Inflammatory macrophage (primary cell): ENCODE measurements at regions not wholly inside any gene's neighbourhood (a gene's known extent, or its start where the extent isn't known, plus 50 kb on each side); places are given as distances from the start of the nearest gene placed in this dataset.

ENCODE experiments used
- DNase-seq, 2 donors: peaks; one replicate each; pipeline ENCODE4 v3.0.0-alpha.2; 2020 to 2022

DNA sequence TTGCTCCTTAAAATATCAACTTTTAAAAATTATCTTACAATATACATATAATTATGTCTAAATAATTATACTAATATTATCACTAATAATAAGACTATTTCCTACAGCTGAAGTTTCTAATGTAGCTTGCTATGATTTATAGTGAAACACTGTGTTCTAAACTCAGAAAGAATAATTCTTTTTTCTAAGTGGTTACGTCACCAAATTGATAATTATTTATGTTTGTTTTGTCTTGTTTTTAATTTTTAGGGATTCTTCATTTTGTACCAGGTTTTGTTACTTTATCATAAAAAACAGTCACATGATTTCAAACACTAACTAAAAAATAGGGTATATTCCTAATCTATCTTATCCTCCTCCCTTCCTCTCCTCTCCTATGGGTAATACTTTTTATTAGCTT is 662.1 kb downstream of the FRK start:
- DNase-seq = no peak

DNA sequence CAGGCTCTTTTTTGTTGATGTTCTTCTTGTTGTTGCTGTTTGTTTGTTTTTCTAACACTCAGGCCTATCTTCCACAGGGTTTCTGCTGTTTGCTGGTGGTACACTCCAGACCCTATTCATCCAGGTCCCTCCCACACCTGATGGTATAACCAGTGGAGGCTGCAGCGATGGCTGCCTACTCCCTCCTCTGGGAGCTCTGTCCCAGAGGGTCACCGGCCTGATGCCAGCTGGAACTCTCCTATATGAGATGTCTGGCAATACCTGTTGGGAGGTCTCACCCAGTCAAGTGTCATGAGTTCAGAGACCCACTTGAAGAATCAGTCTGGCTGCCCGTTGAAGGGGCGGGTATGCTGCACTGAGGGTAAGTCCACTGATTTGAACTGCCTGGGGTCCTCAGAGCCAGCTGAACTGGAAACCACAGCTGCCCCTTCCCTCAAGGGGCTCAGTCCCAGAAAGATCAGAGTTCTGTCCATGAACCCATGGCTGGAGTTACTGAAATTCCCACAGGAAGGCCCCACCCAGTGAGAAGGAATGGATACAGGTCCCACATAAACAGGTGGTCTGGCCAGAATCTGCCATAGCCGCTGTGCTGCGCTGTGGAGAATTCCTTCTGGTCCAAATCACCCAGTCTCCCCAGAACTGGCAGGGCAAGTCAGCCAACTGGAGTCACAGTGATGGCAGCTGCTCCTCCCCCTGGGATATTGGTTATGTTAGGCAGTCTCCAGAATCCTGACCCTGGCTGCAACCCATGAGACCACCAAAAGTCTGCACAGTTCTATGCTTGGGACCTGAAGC is 664.4 kb downstream of the FRK start:
- no peak for DNase-seq

DNA sequence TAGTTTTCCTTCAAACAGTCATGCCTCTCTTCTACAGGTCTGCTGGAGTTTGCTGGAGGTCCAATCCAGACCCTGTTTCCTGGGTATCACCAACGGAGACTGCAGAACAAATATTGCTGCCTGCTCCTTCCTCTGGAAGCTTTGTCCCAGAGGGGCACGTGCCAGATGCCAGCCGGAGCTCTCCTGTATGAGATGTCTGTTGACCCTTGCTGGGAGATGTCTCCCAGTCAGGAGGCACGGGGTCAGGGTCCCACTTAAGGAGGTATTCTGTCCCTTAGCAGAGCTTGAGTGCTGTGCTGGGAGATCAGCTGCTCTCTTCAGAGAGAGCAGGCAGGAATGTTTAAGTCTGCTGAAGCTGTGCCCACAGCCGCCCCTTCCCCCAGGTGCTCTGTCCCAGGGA is 666.9 kb downstream of the FRK start:
- DNase-seq = no peak

GRCh38 chr6:115370202-115370601 is 690.5 kb downstream of the FRK start:
- DNase-seq = no peak

- DNase-seq = no peak
These were observed 694.9 kb downstream of the FRK start for GRCh38 chr6:115365783-115366182.

GRCh38 chr6:115363379-115363778 is 697.3 kb downstream of the FRK start:
- no peak for DNase-seq

DNA sequence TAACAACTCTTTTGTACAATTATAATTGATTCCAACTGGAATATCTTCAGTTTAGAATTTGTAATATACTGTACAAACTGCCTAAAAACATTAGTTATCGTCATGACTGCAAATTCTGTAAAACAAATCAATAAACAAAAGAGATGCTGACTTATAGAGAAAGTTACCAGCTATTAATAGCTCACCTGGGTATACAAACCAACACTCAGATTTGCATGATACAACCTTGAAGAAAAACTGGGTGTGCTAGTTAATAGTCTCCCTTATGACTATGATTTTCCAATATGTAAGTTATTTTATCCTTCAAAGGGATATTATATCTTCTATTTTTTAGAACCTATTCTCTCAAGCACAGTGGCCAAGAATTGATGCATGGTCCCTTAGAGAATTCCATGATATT is 698.5 kb downstream of the FRK start:
- DNase-seq = no peak

GRCh38 chr6:115360602-115361325 is 699.9 kb downstream of the FRK start:
- DNase-seq = no peak

- DNase-seq = no peak
These were observed 702.1 kb downstream of the FRK start for GRCh38 chr6:115358616-115359015.

DNA sequence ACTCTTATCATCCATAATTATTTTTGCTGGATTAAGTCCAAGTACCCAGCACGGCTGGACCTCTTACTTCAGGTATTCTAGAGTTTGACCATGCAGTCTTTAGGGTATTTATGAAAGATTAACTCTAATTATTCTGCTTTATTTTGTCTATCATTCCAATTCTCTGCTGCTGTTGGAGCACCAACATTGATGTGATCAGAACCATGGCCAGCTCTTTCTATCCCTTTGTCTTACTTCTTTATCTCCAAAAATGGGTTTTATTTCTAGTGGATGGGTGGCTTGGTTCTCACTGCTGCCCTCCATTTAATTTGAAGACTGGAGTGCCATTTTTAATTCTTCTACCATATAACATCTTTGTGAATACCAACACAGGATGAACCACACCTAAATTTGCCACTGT is 704.3 kb downstream of the FRK start:
- DNase-seq = no peak

DNA sequence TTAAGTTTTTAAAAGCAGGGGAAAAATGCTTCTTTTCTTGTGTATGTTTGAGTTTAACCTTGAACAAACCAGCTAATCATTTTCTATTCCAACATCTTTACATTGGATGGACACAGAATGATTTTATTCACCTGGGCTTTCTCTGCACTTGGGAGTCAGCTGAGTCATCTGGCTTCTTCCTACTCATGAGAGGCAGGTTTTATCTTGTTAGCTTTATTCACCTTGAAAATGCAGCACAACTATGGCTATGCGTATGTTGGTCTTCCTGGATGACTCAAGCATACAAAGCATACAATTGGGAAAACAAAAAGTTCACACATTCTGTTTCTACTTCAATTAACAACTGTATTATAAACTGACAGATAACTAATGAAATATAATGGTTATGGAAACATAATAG is 737.7 kb downstream of the FRK start:
- no peak for DNase-seq

DNA sequence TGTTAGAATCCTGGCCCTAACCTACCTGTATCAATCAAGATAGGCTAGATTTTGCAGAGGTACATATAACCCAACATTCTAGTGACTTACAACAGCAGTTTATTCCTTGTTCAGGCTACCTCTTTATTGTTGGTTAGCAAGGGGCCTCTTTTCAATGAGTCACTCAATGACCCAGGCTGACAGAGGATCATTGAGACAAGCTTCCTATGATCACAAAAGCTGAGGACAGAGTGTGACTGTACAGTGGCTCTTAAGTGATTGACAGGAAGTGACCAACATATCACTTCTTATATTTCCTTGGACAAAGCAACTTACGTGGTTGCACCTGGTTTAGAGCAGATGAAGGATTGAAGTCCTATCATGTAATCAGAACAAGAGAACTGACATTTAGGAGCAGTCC is 740.9 kb downstream of the FRK start:
- no peak for DNase-seq

DNA sequence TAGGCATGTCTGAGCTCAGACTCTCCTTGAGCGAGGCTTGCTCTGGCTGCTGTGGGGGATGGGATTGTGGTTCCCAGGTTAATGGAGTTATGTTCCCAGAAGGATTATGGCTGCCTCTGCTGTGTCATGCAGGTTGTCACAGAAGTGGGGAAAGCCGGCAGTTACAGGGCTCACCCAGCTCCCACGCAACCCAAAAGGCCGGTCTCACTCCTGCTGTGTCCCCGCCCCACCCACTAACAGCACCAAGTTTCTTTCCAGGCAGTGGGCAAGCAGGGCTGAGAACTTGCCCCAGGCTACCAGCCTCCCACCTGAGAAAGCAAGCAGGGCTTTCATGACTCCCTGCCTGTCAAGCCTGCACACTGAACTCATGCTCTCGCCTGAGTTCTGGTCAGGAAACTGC is 750.5 kb downstream of the FRK start:
- no peak for DNase-seq

GRCh38 chr6:115302731-115303130 is 758.0 kb downstream of the FRK start:
- DNase-seq = no peak

DNA sequence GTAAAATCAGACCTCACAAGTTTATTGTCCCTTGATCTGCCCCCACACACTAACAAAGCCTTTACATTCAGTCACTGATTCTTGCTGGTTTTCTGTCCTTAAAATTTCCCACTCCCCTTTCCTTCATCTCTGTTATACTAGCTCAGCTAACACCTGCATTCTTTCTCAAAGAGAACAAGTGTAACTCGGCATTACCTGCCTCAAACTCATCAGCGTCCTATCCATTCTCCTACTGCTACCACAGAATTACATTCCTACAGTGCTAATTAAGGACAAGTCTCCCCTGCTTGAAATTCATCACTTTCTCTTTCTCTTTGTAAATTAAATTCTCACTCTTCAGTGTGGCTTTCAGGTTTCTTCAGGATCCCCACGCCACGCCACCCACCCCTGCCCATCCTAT is 773.2 kb downstream of the FRK start:
- no peak for DNase-seq

- no peak for DNase-seq
These were observed 783.7 kb downstream of the FRK start for GRCh38 chr6:115276881-115277565.

DNA sequence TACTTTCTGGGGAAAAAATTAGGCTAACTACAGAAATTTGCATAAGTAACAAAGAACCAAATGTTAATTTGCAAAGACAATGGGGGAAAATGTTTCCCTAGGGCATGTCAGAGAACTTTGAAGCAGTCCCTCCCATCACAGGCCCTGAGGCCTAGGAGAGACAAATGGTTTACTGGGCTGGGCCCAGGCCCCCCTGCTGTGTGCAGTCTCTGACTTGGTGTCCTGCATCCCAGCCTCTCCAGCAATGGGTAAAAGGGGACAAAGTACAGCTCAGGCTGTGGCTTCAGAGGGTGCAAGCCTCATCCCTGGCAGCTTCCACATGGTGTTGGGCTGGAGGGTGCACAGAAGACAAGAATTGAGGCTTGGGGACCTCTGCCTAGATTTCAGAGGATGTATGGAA is 788.4 kb downstream of the FRK start:
- no peak for DNase-seq

DNA sequence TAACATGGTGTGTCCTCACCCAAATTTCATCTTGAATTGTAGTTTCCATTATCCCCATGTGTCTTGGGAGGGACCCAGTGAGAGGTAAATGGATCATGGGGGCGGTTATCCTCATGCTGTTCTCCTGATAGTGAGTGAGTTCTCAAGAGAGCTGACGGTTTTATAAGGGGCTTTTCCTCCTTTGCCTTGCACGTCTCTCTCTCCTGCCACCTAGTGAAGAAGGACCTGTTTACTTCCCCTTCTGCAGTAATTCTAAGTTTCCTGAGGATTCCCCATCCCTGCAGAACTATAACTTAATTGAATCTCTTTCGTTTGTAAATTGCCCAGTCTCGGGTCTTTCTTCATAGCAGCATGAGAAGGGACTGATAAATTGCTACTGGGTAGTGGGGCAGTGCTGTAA is 789.3 kb downstream of the FRK start:
- no peak for DNase-seq

- no peak for DNase-seq
These were observed 789.7 kb downstream of the FRK start for GRCh38 chr6:115270953-115271352.

GRCh38 chr6:115241373-115241772 is 819.3 kb downstream of the FRK start:
- DNase-seq = no peak

DNA sequence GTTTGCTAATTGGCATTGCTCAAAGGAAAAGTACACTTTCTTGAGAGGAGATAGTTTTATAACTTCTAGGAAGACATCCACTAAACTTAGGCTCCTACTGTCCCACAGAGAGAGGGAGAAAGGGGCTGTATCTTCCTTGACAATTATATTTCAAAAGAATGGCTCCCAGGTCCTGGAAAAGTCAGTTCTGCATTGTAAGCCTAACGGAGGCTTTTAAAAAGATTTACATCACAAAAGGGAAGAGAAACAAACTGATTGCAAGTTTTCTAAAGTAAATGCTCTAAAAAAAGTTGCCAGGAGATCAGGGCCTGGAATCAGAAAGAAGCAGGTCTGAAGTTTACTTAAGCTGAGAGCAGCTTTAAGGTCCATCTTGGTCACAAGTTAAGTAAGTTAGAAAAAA is 839.5 kb downstream of the FRK start:
- no peak for DNase-seq

DNA sequence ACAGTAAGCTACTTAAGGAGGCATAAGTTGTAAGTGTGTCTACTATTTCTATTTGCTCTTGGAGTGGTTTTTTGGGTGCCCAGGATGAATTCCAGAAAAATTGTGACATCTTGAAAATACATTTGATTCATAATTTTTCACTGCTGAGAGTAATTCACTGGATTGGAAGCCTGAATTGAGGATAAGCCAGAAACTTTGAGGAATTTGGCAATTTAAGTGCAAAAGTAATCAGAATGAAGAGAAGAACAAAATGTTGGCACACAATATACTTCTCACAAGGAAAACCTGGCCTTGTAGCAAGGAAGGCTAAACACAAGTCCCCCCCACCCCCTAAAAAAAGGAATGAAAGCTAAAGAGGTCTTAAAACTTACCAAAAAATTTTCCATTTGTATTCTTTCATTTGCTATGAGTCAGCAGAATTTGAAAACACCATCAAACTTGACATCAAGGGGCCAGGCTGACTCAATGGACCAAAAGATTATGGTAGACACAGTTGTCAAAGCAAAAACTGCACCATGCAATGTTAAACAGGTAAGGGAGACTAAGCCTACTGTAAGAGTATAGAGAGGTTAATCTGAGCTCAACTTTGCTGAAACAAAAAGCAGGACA is 840.0 kb downstream of the FRK start:
- no peak for DNase-seq

- no peak for DNase-seq
These were observed 841.0 kb downstream of the FRK start for GRCh38 chr6:115219645-115220044.
